Neural cell (in vitro differentiated cells): ENCODE measurements at regions not wholly inside any gene's neighbourhood (a gene's known extent, or its start where the extent isn't known, plus 50 kb on each side); places are given as distances from the start of the nearest gene placed in this dataset.

Source experiments
- H2AFZ ChIP-seq: fragments of 200-600, 300-800 bp; sonication (generic), shearing (Covaris generic); 2 replicates; pipeline ENCODE4 v1.6.0; 2014; ENCODE audit warnings: low read depth, mild to moderate bottlenecking, antibody characterized with exemption, low read length, moderate library complexity
- H3F3A ChIP-seq: fragments of 200-600 bp; shearing (Covaris generic); 2 replicates; pipeline ENCODE4 v1.6.1; 2016; ENCODE audit warnings: mild to moderate bottlenecking, moderate library complexity, mixed read lengths, antibody characterized with exemption, low read length; ENCODE audit not compliant: insufficient read depth, poor library complexity, severe bottlenecking
- H3K27ac ChIP-seq: fragments of 200-600, 300-800 bp; sonication (generic), shearing (Covaris generic); 2 replicates; pipeline ENCODE4 v1.5.1; 2014; ENCODE audit warnings: mild to moderate bottlenecking, low read length, moderate library complexity
- H3K27me3 ChIP-seq: fragments of 300-800, 200-600 bp; sonication (generic), shearing (Covaris generic); 2 replicates; pipeline ENCODE4 v1.6.0; 2014; ENCODE audit warnings: mild to moderate bottlenecking, low read depth, low read length, moderate library complexity; ENCODE audit not compliant: insufficient read depth
- H3K36me3 ChIP-seq: fragments of 300-800, 200-600 bp; sonication (generic), shearing (Covaris generic); 2 replicates; pipeline ENCODE4 v1.5.1; 2014; ENCODE audit warnings: mild to moderate bottlenecking, antibody characterized with exemption, low read length, moderate library complexity; ENCODE audit not compliant: insufficient read depth
- H3K4me2 ChIP-seq: fragments of 300-800, 200-600 bp; sonication (generic), shearing (Covaris generic); 2 replicates; pipeline ENCODE4 v1.6.0; 2014; ENCODE audit warnings: mild to moderate bottlenecking, low read length
- H3K4me3 ChIP-seq: fragments of 300-800, 200-600 bp; sonication (generic), shearing (Covaris generic); 2 replicates; pipeline ENCODE4 v1.5.1; 2014; ENCODE audit warnings: mild to moderate bottlenecking, low read length, moderate library complexity
- H3K79me2 ChIP-seq: fragments of 200-600 bp; shearing (Covaris generic); replicated peaks from 2 replicates; pipeline ENCODE4 v1.6.0; 2014; ENCODE audit warnings: mild to moderate bottlenecking, low read length, moderate library complexity; ENCODE audit not compliant: insufficient read depth
- H3K9ac ChIP-seq: fragments of 300-800, 200-600 bp; sonication (generic), shearing (Covaris generic); 2 replicates; pipeline ENCODE4 v1.6.1; 2016; ENCODE audit warnings: mild to moderate bottlenecking, low read length, mixed read lengths
- H3K9me2 ChIP-seq: fragments of 200-600 bp; shearing (Covaris generic); 2 replicates; pipeline ENCODE4 v1.6.1; 2016; ENCODE audit warnings: mild to moderate bottlenecking, low read length, mixed read lengths; ENCODE audit not compliant: insufficient read depth
- H3K9me3 ChIP-seq: fragments of 200-600, 300-800 bp; sonication (generic), shearing (Covaris generic); 2 replicates; pipeline ENCODE4 v1.6.1; 2016; ENCODE audit warnings: mild to moderate bottlenecking, mixed run types, low read length, moderate library complexity, mixed read lengths
- H4K20me1 ChIP-seq: fragments of 200-600 bp; shearing (Covaris generic); 2 replicates; pipeline ENCODE4 v1.6.1; 2016; ENCODE audit warnings: mild to moderate bottlenecking, mixed run types; ENCODE audit not compliant: insufficient read depth
- EP300 ChIP-seq: fragments of 450-650 bp; conservative IDR thresholded peaks from 2 replicates; pipeline ENCODE4 v1.6.1; 2014; ENCODE audit warnings: antibody characterized with exemption, mild to moderate bottlenecking, moderate library complexity; ENCODE audit not compliant: poor library complexity, severe bottlenecking
- EZH2 ChIP-seq: fragments of 200-600, 300-800 bp; shearing (Covaris generic), sonication (generic); IDR thresholded peaks from 2 replicates; pipeline ENCODE4 v1.6.1; 2014; ENCODE audit warnings: antibody characterized with exemption, low read length, borderline replicate concordance, mild to moderate bottlenecking; ENCODE audit not compliant: insufficient read depth, poor library complexity, severe bottlenecking
- MXI1 ChIP-seq: fragments of 450-650 bp; conservative IDR thresholded peaks from 2 replicates; pipeline ENCODE4 v1.6.1; 2014; ENCODE audit warnings: antibody characterized with exemption, mild to moderate bottlenecking; ENCODE audit not compliant: poor library complexity, severe bottlenecking
- POLR2AphosphoS5 ChIP-seq: IDR thresholded peaks from 2 replicates; pipeline ENCODE4 v1.6.1; 2012
- RAD21 ChIP-seq: fragments of 450-650 bp; conservative IDR thresholded peaks from 2 replicates; pipeline ENCODE4 v1.6.1; 2014; ENCODE audit warnings: antibody characterized with exemption, mild to moderate bottlenecking, moderate library complexity
- SMC3 ChIP-seq: fragments of 450-650 bp; conservative IDR thresholded peaks from 2 replicates; pipeline ENCODE4 v1.6.1; 2014; ENCODE audit warnings: antibody characterized with exemption, mild to moderate bottlenecking, moderate library complexity; ENCODE audit not compliant: poor library complexity
- TAF1 ChIP-seq: IDR thresholded peaks from 2 replicates; pipeline ENCODE4 v1.6.1; 2012; ENCODE audit warnings: low read depth
- TF ChIP-seq, protein P1 (sequence below): IDR thresholded peaks from 2 replicates; pipeline ENCODE4 v1.6.1; 2012; ENCODE audit warnings: borderline replicate concordance
- TF ChIP-seq, protein P2 (sequence below): fragments of 450-650 bp; IDR thresholded peaks from 2 replicates; pipeline ENCODE4 v1.5.1; 2014; ENCODE audit warnings: antibody characterized with exemption, mild to moderate bottlenecking, moderate library complexity; ENCODE audit not compliant: poor library complexity, severe bottlenecking

DNA sequence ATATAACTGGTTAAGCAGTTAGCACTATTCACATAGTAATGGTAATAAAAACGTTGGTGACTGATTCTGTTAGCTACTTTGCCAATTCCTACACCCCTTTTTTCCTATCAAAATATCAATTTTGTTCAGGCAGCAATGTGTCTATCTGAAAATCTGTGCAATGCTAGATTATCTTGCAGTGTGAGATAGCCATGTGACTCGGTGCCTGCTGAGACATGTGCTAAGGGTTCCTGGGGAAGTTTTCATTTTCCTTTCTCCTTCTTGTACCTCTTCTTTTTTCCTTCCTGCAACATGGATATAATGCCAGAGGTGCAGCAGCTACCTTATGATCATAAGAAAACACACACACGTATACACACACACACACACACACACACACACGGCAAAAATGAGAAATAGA lies 100.5 kb upstream of the SHISA6 start:
- Histone ChIP-seq H3K36me3 (no peaks in the 10 kb centered on the region), H3K4me2 (no peak overlapping the region), H3F3A (no peaks in the 10 kb centered on the region), H3K9me3 (no peaks in the 10 kb centered on the region), H3K27me3 (no peaks in the 10 kb centered on the region), H3K4me3 (no peak overlapping the region), H4K20me1 (no peaks in the 10 kb centered on the region), H3K9ac (no peak overlapping the region), H2AFZ (no peak overlapping the region), H3K27ac (no peak overlapping the region), H3K79me2 (no peaks in the 10 kb centered on the region), H3K9me2 (no peaks in the 10 kb centered on the region)
- TF ChIP-seq, protein P1, sequence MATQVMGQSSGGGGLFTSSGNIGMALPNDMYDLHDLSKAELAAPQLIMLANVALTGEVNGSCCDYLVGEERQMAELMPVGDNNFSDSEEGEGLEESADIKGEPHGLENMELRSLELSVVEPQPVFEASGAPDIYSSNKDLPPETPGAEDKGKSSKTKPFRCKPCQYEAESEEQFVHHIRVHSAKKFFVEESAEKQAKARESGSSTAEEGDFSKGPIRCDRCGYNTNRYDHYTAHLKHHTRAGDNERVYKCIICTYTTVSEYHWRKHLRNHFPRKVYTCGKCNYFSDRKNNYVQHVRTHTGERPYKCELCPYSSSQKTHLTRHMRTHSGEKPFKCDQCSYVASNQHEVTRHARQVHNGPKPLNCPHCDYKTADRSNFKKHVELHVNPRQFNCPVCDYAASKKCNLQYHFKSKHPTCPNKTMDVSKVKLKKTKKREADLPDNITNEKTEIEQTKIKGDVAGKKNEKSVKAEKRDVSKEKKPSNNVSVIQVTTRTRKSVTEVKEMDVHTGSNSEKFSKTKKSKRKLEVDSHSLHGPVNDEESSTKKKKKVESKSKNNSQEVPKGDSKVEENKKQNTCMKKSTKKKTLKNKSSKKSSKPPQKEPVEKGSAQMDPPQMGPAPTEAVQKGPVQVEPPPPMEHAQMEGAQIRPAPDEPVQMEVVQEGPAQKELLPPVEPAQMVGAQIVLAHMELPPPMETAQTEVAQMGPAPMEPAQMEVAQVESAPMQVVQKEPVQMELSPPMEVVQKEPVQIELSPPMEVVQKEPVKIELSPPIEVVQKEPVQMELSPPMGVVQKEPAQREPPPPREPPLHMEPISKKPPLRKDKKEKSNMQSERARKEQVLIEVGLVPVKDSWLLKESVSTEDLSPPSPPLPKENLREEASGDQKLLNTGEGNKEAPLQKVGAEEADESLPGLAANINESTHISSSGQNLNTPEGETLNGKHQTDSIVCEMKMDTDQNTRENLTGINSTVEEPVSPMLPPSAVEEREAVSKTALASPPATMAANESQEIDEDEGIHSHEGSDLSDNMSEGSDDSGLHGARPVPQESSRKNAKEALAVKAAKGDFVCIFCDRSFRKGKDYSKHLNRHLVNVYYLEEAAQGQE, result no peak
- TF ChIP-seq, protein P2, sequence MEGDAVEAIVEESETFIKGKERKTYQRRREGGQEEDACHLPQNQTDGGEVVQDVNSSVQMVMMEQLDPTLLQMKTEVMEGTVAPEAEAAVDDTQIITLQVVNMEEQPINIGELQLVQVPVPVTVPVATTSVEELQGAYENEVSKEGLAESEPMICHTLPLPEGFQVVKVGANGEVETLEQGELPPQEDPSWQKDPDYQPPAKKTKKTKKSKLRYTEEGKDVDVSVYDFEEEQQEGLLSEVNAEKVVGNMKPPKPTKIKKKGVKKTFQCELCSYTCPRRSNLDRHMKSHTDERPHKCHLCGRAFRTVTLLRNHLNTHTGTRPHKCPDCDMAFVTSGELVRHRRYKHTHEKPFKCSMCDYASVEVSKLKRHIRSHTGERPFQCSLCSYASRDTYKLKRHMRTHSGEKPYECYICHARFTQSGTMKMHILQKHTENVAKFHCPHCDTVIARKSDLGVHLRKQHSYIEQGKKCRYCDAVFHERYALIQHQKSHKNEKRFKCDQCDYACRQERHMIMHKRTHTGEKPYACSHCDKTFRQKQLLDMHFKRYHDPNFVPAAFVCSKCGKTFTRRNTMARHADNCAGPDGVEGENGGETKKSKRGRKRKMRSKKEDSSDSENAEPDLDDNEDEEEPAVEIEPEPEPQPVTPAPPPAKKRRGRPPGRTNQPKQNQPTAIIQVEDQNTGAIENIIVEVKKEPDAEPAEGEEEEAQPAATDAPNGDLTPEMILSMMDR, result no peak
- TF ChIP-seq RAD21 (no peak), SMC3 (no peak), EP300 (no peak), MXI1 (no peak), EZH2 (no peak), TAF1 (no peak), POLR2AphosphoS5 (no peak)

DNA sequence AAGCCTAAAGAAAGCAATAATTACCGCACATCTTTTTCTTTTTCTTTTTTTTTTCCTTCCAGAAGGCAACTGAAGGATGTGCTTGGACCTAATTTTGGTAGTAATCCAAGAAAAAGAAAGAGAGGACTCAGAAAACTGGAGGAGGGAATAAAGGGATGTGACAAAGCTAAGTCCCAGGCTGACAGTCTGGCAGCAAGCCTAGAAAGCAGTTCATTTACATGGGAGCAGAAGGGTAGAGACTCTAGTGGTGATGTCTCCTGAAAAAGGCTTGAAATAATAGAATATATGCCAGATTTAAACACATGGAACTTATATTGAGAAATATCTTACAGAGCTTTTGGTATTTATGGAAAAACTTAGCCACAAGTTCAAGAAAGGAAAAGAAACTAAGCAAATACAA lies 101.0 kb upstream of the SHISA6 start:
- H4K20me1 ChIP-seq, result no peaks in the 10 kb centered on the region
- H3K27ac ChIP-seq, result no peak overlapping the region

More for the DNA sequence above, 101.0 kb upstream of the SHISA6 start:
- H3K9me3 ChIP-seq, result no peaks in the 10 kb centered on the region
- no peak overlapping the region for H3K9ac ChIP-seq
- no peaks in the 10 kb centered on the region for H3F3A ChIP-seq
- H2AFZ ChIP-seq, result no peak overlapping the region
- H3K79me2 ChIP-seq, result no peaks in the 10 kb centered on the region
- no peaks in the 10 kb centered on the region for H3K27me3 ChIP-seq
- no peaks in the 10 kb centered on the region for H3K9me2 ChIP-seq
- no peak overlapping the region for H3K4me2 ChIP-seq
- H3K4me3 ChIP-seq, result no peak overlapping the region
- H3K36me3 ChIP-seq, result no peaks in the 10 kb centered on the region
- TF ChIP-seq, protein P1, result no peak
- no peak for TF ChIP-seq TAF1
